Testis (tissue), 2 donors: ENCODE measurements at regions not wholly inside any gene's neighbourhood (a gene's known extent, or its start where the extent isn't known, plus 50 kb on each side); places are given as distances from the start of the nearest gene placed in this dataset.
"Not testable (repeated sequence)": the region's sequence is repeated elsewhere in the genome, so short reads cannot be mapped to it uniquely, and the experiment has no call there.

Experiments used
- DNase-seq: peaks from one replicate; pipeline ENCODE4 v3.0.0-alpha.2; 2019
- H3K27ac ChIP-seq, 2 donors: fragments of 200-600 bp; sonication (generic); one replicate each; pipeline ENCODE4 v1.5.1; 2019
- H3K27me3 ChIP-seq: fragments of 200-600 bp; sonication (generic); one replicate; pipeline ENCODE4 v1.5.1; 2019
- H3K36me3 ChIP-seq: fragments of 200-600 bp; sonication (generic); one replicate; pipeline ENCODE4 v1.5.1; 2017; ENCODE audit warnings: low read depth; ENCODE audit errors: missing control alignments
- H3K4me1 ChIP-seq: fragments of 200-600 bp; sonication (generic); one replicate; pipeline ENCODE4 v1.5.1; 2019
- H3K4me3 ChIP-seq, 2 donors: fragments of 200-600 bp; sonication (generic); one replicate each; pipeline ENCODE4 v1.5.1; 2017 to 2019
- H3K9me3 ChIP-seq: fragments of 200-600 bp; sonication (generic); one replicate; pipeline ENCODE4 v1.5.1; 2017
- POLR2A ChIP-seq: fragments of 450-650 bp; IDR thresholded peaks from one replicate; pipeline ENCODE4 v1.6.1; 2017; ENCODE audit warnings: antibody characterized with exemption, mild to moderate bottlenecking, moderate library complexity
- WGBS, 2 donors: methylation state at CpG; one replicate each; pipeline ENCODE4 v1.1.5; 2018; 5-methylcytosine and 5-hydroxymethylcytosine counted together
- intact Hi-C: fragments of 100-400 bp; cut with DNase I; formaldehyde crosslinking; loops from one replicate; pipeline ENCODE4 v1.15.1; 2023; ENCODE audit warnings: low total_unique reads
- TF ChIP-seq, protein P1 (sequence below), 3 experiments: fragments of 450-650 bp in 2 of 3; fragments of 200-600 bp in 1 of 3; sonication (generic) in 1 of 3; IDR thresholded peaks; one replicate each; pipeline ENCODE4 v1.5.1; 2016 to 2019; ENCODE audit warnings: antibody characterized with exemption in 3 of 3, mild to moderate bottlenecking in 2 of 3, moderate library complexity in 1 of 3

DNA sequence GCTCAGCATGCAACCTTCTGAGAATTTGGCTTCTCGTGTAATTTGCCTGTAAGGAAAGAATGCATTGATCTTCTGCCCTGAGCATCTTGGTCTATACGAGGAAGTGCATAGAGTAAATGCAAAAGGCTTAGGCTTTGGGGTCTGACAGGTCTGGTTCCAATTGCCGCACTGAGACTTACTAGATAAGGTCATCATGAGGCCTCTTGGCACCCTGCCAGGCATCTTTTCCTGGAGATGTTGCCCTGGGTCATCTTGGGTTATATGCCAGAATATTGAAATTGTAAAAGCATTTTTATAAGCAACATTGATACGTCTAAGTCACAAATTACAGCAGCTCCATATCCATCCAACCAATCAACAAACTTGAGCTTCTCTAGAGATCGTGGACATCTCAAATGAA, 108.8 kb upstream of the WARS2 start:
- H3K4me1 ChIP-seq: no peaks in the 10 kb centered on the region
- no peak for DNase-seq
- H3K4me3 ChIP-seq: no peak overlapping the region
- TF ChIP-seq POLR2A: no peak
- TF ChIP-seq, protein P1, sequence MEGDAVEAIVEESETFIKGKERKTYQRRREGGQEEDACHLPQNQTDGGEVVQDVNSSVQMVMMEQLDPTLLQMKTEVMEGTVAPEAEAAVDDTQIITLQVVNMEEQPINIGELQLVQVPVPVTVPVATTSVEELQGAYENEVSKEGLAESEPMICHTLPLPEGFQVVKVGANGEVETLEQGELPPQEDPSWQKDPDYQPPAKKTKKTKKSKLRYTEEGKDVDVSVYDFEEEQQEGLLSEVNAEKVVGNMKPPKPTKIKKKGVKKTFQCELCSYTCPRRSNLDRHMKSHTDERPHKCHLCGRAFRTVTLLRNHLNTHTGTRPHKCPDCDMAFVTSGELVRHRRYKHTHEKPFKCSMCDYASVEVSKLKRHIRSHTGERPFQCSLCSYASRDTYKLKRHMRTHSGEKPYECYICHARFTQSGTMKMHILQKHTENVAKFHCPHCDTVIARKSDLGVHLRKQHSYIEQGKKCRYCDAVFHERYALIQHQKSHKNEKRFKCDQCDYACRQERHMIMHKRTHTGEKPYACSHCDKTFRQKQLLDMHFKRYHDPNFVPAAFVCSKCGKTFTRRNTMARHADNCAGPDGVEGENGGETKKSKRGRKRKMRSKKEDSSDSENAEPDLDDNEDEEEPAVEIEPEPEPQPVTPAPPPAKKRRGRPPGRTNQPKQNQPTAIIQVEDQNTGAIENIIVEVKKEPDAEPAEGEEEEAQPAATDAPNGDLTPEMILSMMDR (IDR thresholded peaks at IDR 0.05): no peak
- H3K27ac ChIP-seq: no peak overlapping the region
- no peaks in the 10 kb centered on the region for H3K27me3 ChIP-seq
- intact Hi-C loops: no loop called here
- H3K36me3 ChIP-seq: no peaks in the 10 kb centered on the region
- 92 to 97% methylated on average over 5 of the region's 5 CpGs for WGBS, 2 donors
- H3K9me3 ChIP-seq: no peaks in the 10 kb centered on the region

DNA sequence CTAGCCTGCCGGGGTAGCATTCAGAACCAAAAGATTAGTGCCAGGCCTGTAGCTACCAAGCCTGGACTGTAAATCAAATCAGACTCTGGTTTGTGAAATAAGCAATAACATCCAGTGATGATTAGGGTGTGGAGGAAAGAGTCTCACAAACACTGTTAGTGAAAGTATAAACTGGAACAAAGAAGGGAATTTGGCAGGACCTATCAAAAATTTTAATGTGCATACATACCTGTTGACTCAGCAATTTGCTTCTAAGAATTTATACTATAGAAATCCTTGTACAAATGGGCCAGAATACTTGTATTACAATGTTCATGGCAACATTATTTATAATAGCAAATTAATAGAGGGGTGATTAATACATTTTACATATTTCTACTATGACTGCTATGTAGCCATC, 109.8 kb upstream of the WARS2 start:
- no peaks in the 10 kb centered on the region for H3K27me3 ChIP-seq
- intact Hi-C loops: no loop called here
- no peak overlapping the region for H3K27ac ChIP-seq
- H3K4me3 ChIP-seq: no peak overlapping the region
- H3K36me3 ChIP-seq: no peaks in the 10 kb centered on the region
- no peaks in the 10 kb centered on the region for H3K4me1 ChIP-seq
- 100% methylated on average over 1 of the region's 1 CpG for WGBS, 2 donors
- no peak for DNase-seq
- no peaks in the 10 kb centered on the region for H3K9me3 ChIP-seq
- TF ChIP-seq POLR2A: no peak
- TF ChIP-seq, protein P1 (IDR thresholded peaks at IDR 0.05): no peak

DNA sequence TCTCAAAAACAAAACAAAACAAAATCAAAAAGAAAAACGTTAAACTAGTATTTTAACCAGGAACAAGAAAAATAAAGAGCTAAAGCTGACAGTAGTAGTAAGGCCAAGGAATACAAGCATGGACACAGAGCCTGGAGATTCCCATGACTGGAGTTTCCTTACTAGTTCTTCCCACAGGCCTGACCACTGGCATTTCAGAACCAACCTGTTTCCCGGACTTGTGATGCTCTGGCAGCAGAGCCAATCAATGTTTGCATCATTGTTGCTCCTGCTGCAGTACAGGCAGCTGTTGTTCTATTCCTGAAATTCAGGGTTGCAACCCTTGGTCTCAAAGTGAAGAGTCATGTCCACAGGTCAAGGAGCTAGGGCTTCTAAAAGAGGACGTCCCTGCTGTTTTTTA, 111.3 kb upstream of the WARS2 start:
- no peaks in the 10 kb centered on the region for H3K36me3 ChIP-seq
- intact Hi-C loops: no loop called here
- no peaks in the 10 kb centered on the region for H3K9me3 ChIP-seq
- TF ChIP-seq POLR2A: no peak
- TF ChIP-seq, protein P1 (IDR thresholded peaks at IDR 0.05): no peak
- H3K27me3 ChIP-seq: no peaks in the 10 kb centered on the region
- no peak for DNase-seq
- no peak overlapping the region for H3K27ac ChIP-seq
- H3K4me3 ChIP-seq: no peak overlapping the region
- no peaks in the 10 kb centered on the region for H3K4me1 ChIP-seq
- WGBS, 2 donors: 72 to 84% methylated on average over 3 of the region's 3 CpGs

DNA sequence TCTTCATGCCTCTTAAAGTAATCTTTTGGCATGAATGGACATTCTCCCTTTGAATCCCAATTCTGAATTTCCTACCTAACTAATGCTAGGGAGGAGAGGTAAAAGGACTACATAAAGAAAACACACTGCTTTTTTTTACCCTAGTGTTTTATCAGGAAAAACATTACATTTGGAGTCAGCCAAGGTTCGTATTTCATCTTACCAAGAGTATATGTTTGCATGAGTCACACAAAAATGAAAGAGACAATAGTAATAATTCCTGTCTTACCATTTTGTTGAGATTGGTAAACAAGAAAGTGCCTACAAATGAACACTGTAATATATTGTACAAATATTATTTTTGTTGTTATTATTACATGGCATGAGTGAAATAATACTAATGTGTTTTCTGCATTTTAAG, 112.9 kb upstream of the WARS2 start:
- no peaks in the 10 kb centered on the region for H3K4me1 ChIP-seq
- H3K27me3 ChIP-seq: no peaks in the 10 kb centered on the region
- H3K27ac ChIP-seq: no peak overlapping the region
- no peak for TF ChIP-seq POLR2A
- TF ChIP-seq, protein P1 (IDR thresholded peaks at IDR 0.05): no peak
- no peaks in the 10 kb centered on the region for H3K9me3 ChIP-seq
- DNase-seq: no peak
- H3K4me3 ChIP-seq: no peak overlapping the region
- WGBS, 2 donors: 77 to 79% methylated on average over 1 of the region's 1 CpG
- no peaks in the 10 kb centered on the region for H3K36me3 ChIP-seq
- intact Hi-C loops: no loop called here

DNA sequence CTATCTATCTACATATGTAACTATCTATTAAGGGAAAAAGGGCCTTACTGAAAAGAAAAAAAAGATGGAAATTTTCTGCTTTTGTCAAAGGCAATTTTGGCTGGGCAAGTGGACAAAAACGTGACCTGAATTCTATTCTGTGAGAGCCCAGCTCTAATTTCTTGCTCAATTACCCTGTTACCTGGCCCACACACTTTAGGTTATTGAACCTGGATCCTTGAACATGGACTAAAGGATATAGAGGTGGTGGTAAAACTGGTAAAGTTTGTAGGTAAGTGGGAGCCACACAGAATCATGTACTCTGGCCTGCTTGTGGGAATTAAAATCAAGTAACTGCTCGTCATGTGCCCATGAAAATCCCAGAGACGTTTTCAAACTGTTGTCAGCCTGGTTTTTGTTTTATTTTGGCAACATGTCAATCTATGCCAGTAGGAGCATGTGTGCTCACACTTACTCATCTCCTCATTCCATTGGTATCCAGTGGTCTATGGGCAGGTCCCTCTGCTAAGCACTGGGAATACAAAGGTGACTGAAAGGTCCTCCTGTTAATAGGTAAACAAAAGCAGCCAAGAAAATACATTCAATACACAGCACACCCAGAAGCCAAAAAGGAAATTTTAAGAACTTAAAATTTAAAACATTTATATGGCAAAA, 113.7 kb upstream of the WARS2 start:
- DNase-seq: no peak
- Histone ChIP-seq H3K4me3 (no peak overlapping the region), H3K27me3 (no peaks in the 10 kb centered on the region), H3K36me3 (no peaks in the 10 kb centered on the region), H3K27ac (no peak overlapping the region), H3K4me1 (no peaks in the 10 kb centered on the region), H3K9me3 (no peaks in the 10 kb centered on the region)
- WGBS, 2 donors: 73 to 82% methylated on average over 3 of the region's 3 CpGs
- TF ChIP-seq POLR2A: no peak
- TF ChIP-seq, protein P1 (IDR thresholded peaks at IDR 0.05): no peak
- intact Hi-C loops: no loop called here

DNA sequence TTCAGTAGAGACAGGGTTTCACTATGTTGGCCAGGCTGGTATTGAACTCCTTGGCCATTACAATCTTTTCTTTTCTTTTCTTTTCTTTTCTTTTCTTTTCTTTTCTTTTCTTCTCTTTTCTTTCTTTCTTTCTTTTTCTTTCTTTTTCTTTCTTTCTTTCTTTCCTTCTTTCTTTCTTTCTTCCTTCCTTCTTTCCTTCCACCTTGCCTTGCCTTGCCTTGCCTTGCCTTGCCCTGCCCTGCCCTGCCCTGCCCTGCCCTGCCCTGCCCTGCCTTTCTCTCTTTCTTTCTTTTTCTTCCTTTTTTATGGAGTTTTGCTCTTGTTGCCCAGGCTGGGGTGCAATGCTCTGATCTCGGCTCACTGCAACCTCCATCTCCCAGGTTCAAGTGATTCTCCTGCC, 112.5 kb upstream of the HAO2 start:
- DNase-seq, H3K4me3 ChIP-seq, H3K9me3 ChIP-seq, intact Hi-C loops, H3K27ac ChIP-seq, H3K4me1 ChIP-seq, H3K36me3 ChIP-seq, H3K27me3 ChIP-seq: not testable (repeated sequence)
- 100% methylated on average over 1 of the region's 1 CpG for WGBS, 2 donors
